ENCODE measurements at regions not wholly inside any gene's neighbourhood (a gene's known extent, or its start where the extent isn't known, plus 50 kb on each side); places are given as distances from the start of the nearest gene placed in this dataset.

GRCh38 chr1:104884939-104885338, 1135.2 kb downstream of the AMY1C start:
- H3K4me3 ChIP-seq (ENCODE audit: low read depth, low read length), result no peak overlapping the region
- TF ChIP-seq MAX (IDR thresholded peaks at IDR 0.05; ENCODE audit: low read depth, low read length), result no peak
- no peak for TF ChIP-seq MYC (IDR thresholded peaks at IDR 0.05; ENCODE audit: low read depth, low read length)
- no peak for TF ChIP-seq CTCF (IDR thresholded peaks at IDR 0.05; ENCODE audit: low read depth, low read length)
- no peak for TF ChIP-seq POLR2A (IDR thresholded peaks at IDR 0.05; ENCODE audit: extremely low read depth, insufficient read length)
- DNase-seq (ENCODE audit: low read depth), result no peak

GRCh38 chr1:104905322-104905721, 1155.6 kb downstream of the AMY1C start:
- no peak for DNase-seq (ENCODE audit: low read depth)
- no peak overlapping the region for H3K4me3 ChIP-seq (ENCODE audit: low read depth, low read length)
- no peak for TF ChIP-seq CTCF (IDR thresholded peaks at IDR 0.05; ENCODE audit: low read depth, low read length)
- TF ChIP-seq POLR2A (IDR thresholded peaks at IDR 0.05; ENCODE audit: extremely low read depth, insufficient read length), result no peak
- TF ChIP-seq MYC (IDR thresholded peaks at IDR 0.05; ENCODE audit: low read depth, low read length), result no peak
- TF ChIP-seq MAX (IDR thresholded peaks at IDR 0.05; ENCODE audit: low read depth, low read length), result no peak

- no peak overlapping the region for H3K4me3 ChIP-seq (ENCODE audit: low read depth, low read length)
- DNase-seq (ENCODE audit: low read depth), result no peak
- TF ChIP-seq MYC (IDR thresholded peaks at IDR 0.05; ENCODE audit: low read depth, low read length) (no peak), POLR2A (IDR thresholded peaks at IDR 0.05; ENCODE audit: extremely low read depth, insufficient read length) (no peak), MAX (IDR thresholded peaks at IDR 0.05; ENCODE audit: low read depth, low read length) (no peak), CTCF (IDR thresholded peaks at IDR 0.05; ENCODE audit: low read depth, low read length) (no peak)
Measured at GRCh38 chr1:104906141-104906540, 1156.4 kb downstream of the AMY1C start.

GRCh38 chr1:104919188-104919587, 1169.5 kb downstream of the AMY1C start:
- DNase-seq (ENCODE audit: low read depth), result no peak
- no peak overlapping the region for H3K4me3 ChIP-seq (ENCODE audit: low read depth, low read length)
- no peak for TF ChIP-seq MAX (IDR thresholded peaks at IDR 0.05; ENCODE audit: low read depth, low read length)
- no peak for TF ChIP-seq MYC (IDR thresholded peaks at IDR 0.05; ENCODE audit: low read depth, low read length)
- TF ChIP-seq POLR2A (IDR thresholded peaks at IDR 0.05; ENCODE audit: extremely low read depth, insufficient read length), result no peak
- no peak for TF ChIP-seq CTCF (IDR thresholded peaks at IDR 0.05; ENCODE audit: low read depth, low read length)

GRCh38 chr1:104921525-104921924, 1171.8 kb downstream of the AMY1C start:
- no peak for DNase-seq (ENCODE audit: low read depth)
- no peak overlapping the region for H3K4me3 ChIP-seq (ENCODE audit: low read depth, low read length)
- TF ChIP-seq MAX (IDR thresholded peaks at IDR 0.05; ENCODE audit: low read depth, low read length) (no peak), POLR2A (IDR thresholded peaks at IDR 0.05; ENCODE audit: extremely low read depth, insufficient read length) (no peak), CTCF (IDR thresholded peaks at IDR 0.05; ENCODE audit: low read depth, low read length) (no peak), MYC (IDR thresholded peaks at IDR 0.05; ENCODE audit: low read depth, low read length) (no peak)

- DNase-seq (ENCODE audit: low read depth), result no peak
- no peak overlapping the region for H3K4me3 ChIP-seq (ENCODE audit: low read depth, low read length)
- no peak for TF ChIP-seq MYC (IDR thresholded peaks at IDR 0.05; ENCODE audit: low read depth, low read length)
- no peak for TF ChIP-seq POLR2A (IDR thresholded peaks at IDR 0.05; ENCODE audit: extremely low read depth, insufficient read length)
- TF ChIP-seq MAX (IDR thresholded peaks at IDR 0.05; ENCODE audit: low read depth, low read length), result no peak
- TF ChIP-seq CTCF (IDR thresholded peaks at IDR 0.05; ENCODE audit: low read depth, low read length), result no peak
Measured at GRCh38 chr1:104923075-104923474, 1173.4 kb downstream of the AMY1C start.
